Transverse colon (tissue), 4 donors: ENCODE measurements at regions not wholly inside any gene's neighbourhood (a gene's known extent, or its start where the extent isn't known, plus 50 kb on each side); places are given as distances from the start of the nearest gene placed in this dataset.

Experiments
- EP300 ChIP-seq: sonication (generic); formaldehyde crosslinking; IDR thresholded peaks from one replicate; pipeline ENCODE4 v1.6.1; 2017; ENCODE audit warnings: antibody characterized with exemption, low read depth
- POLR2A ChIP-seq: fragments of 450-650 bp; IDR thresholded peaks from one replicate; pipeline ENCODE4 v1.6.1; 2016; ENCODE audit warnings: antibody characterized with exemption, mild to moderate bottlenecking, moderate library complexity
- POLR2AphosphoS5 ChIP-seq, 3 donors: sonication (generic); formaldehyde crosslinking; IDR thresholded peaks; one replicate each; pipeline ENCODE4 v1.6.1; 2016; ENCODE audit warnings: antibody characterized with exemption in 3 of 3
- TF ChIP-seq, protein P1 (sequence below), 5 experiments: fragments of 200-600 bp in 3 of 5; fragments of 450-650 bp in 2 of 5; sonication (generic) in 3 of 5; IDR thresholded peaks; 1 replicate in 2 of 5; 2 replicates in 3 of 5; pipeline ENCODE4 v1.5.1; 2016 to 2017; ENCODE audit warnings: antibody characterized with exemption in 5 of 5, inconsistent platforms in 3 of 5, mild to moderate bottlenecking in 2 of 5, moderate library complexity in 1 of 5

DNA sequence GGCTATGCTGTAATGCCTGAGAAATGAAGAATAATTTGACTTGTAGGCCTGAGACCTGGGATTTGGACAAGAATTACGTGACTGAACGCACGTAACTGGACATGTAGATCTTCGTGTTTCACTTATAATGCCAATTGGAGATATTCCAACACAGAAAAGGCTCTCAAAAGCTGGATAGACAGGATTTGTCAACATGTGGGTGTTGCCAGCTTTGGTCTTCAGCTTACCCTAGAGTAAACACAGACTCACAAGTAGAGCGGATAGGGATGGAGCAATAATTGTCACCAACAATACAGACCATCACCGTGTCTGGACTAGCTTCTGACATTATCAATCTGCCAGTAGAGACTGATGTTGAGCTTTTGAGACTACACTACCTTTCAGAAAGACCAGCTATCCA lies 1511.0 kb upstream of the ADGRL3 start:
- TF ChIP-seq POLR2AphosphoS5 (IDR thresholded peaks at IDR 0.05) (no peak), POLR2A (no peak), EP300 (no peak)
- TF ChIP-seq, protein P1, sequence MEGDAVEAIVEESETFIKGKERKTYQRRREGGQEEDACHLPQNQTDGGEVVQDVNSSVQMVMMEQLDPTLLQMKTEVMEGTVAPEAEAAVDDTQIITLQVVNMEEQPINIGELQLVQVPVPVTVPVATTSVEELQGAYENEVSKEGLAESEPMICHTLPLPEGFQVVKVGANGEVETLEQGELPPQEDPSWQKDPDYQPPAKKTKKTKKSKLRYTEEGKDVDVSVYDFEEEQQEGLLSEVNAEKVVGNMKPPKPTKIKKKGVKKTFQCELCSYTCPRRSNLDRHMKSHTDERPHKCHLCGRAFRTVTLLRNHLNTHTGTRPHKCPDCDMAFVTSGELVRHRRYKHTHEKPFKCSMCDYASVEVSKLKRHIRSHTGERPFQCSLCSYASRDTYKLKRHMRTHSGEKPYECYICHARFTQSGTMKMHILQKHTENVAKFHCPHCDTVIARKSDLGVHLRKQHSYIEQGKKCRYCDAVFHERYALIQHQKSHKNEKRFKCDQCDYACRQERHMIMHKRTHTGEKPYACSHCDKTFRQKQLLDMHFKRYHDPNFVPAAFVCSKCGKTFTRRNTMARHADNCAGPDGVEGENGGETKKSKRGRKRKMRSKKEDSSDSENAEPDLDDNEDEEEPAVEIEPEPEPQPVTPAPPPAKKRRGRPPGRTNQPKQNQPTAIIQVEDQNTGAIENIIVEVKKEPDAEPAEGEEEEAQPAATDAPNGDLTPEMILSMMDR (IDR thresholded peaks at IDR 0.05) = no peak
